Neural progenitor cell (in vitro differentiated cells): ENCODE measurements at regions not wholly inside any gene's neighbourhood (a gene's known extent, or its start where the extent isn't known, plus 50 kb on each side); places are given as distances from the start of the nearest gene placed in this dataset.

Experiments used
- CTCF ChIP-seq: fragments of 200-600 bp; sonication (generic); IDR thresholded peaks from 2 replicates; pipeline ENCODE4 v1.5.1; 2017; ENCODE audit warnings: antibody characterized with exemption, mild to moderate bottlenecking
- EZH2 ChIP-seq: fragments of 200-600 bp; sonication (generic); IDR thresholded peaks from 2 replicates; pipeline ENCODE4 v1.6.1; 2017; ENCODE audit warnings: antibody characterized with exemption, mild to moderate bottlenecking, moderate library complexity
- EZH2phosphoT487 ChIP-seq: fragments of 200-600 bp; sonication (generic); IDR thresholded peaks from 2 replicates; pipeline ENCODE4 v1.6.1; 2017; ENCODE audit warnings: antibody characterized with exemption

GRCh38 chr6:138601128-138601527 lies 101.8 kb upstream of the NHSL1 start:
- TF ChIP-seq EZH2phosphoT487: no peak
- TF ChIP-seq CTCF: no peak
- TF ChIP-seq EZH2: no peak
